GM12891 (cell line): ENCODE measurements at regions not wholly inside any gene's neighbourhood (a gene's known extent, or its start where the extent isn't known, plus 50 kb on each side); places are given as distances from the start of the nearest gene placed in this dataset.

Experiments used
- PAX5 ChIP-seq: IDR thresholded peaks from 2 replicates; pipeline ENCODE4 v1.6.1; 2011; ENCODE audit warnings: low read length, moderate library complexity, mild to moderate bottlenecking; ENCODE audit not compliant: insufficient read depth, severe bottlenecking
- POLR2A ChIP-seq: IDR thresholded peaks from 2 replicates; pipeline ENCODE4 v1.6.1; 2011; ENCODE audit warnings: low read depth, low read length, control low read depth
- POLR2AphosphoS5 ChIP-seq: IDR thresholded peaks from 2 replicates; pipeline ENCODE4 v1.6.1; 2011; ENCODE audit warnings: low read depth, low read length, control low read depth
- POU2F2 ChIP-seq: IDR thresholded peaks from 2 replicates; pipeline ENCODE4 v1.6.1; 2011; ENCODE audit warnings: low read depth, mild to moderate bottlenecking, control low read depth, low read length, moderate library complexity
- SPI1 ChIP-seq: IDR thresholded peaks from 2 replicates; pipeline ENCODE4 v1.6.1; 2011; ENCODE audit warnings: low read depth, low read length, control low read depth
- TAF1 ChIP-seq: IDR thresholded peaks from 2 replicates; pipeline ENCODE4 v1.6.1; 2011; ENCODE audit warnings: low read depth, low read length, control low read depth

DNA sequence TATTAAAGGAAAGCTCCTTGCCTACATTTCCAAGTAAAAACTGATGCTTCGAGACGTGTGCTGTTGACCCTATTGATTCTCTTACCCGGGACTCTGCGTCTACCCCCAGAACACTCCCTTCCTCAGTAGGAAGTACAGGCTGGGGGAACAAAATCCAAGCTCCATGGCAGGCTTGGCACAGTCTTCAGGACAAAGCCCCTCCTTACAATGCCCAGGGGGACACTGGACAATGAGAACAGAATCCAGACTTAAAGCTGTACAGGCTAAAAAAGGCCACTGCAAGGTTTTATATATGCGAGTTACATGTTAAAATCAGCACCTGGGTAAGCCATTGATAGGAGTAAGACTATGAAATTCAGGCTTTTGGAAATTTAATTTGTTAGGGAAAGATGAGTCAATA, 250.6 kb upstream of the DAPK1 start:
- no peak for TF ChIP-seq POLR2A
- TF ChIP-seq POLR2AphosphoS5 = no peak
- no peak for TF ChIP-seq TAF1
- no peak for TF ChIP-seq SPI1
- no peak for TF ChIP-seq PAX5
- TF ChIP-seq POU2F2 = no peak
